ENCODE measurements at regions not wholly inside any gene's neighbourhood (a gene's known extent, or its start where the extent isn't known, plus 50 kb on each side); places are given as distances from the start of the nearest gene placed in this dataset.
"Not testable (repeated sequence)": the region's sequence is repeated elsewhere in the genome, so short reads cannot be mapped to it uniquely, and the experiment has no call there.

GRCh38 chr9:65456991-65457390 lies 172.0 kb upstream of the FOXD4L5 start:
- TF ChIP-seq ETV6 (conservative IDR thresholded peaks at IDR 0.05 in 1 of 2, IDR thresholded peaks at IDR 0.05 in 1 of 2; ENCODE audit: borderline replicate concordance in 1 of 2, low read depth in 1 of 2); FOS (IDR thresholded peaks at IDR 0.05; ENCODE audit: borderline replicate concordance, extremely low read depth, insufficient read length); TCF12 (IDR thresholded peaks at IDR 0.05; ENCODE audit: low read depth, low read length); POLR2A (IDR thresholded peaks at IDR 0.05; ENCODE audit: low read depth, low read length); NFYB (IDR thresholded peaks at IDR 0.05; ENCODE audit: insufficient read depth, low read depth, low read length); CTCF (IDR thresholded peaks at IDR 0.05 in 2 of 3, conservative IDR thresholded peaks at IDR 0.05 in 1 of 3; ENCODE audit: control insufficient read depth in 2 of 3, extremely low read depth in 1 of 3, insufficient read depth in 1 of 3, low read depth in 3 of 3, low read length in 3 of 3); IRF4 (IDR thresholded peaks at IDR 0.05; ENCODE audit: low read depth, low read length); REST (IDR thresholded peaks at IDR 0.05; ENCODE audit: low read depth, low read length); BCLAF1 (IDR thresholded peaks at IDR 0.05); MYC (IDR thresholded peaks at IDR 0.05; ENCODE audit: insufficient read depth, insufficient read length, insufficient replicate concordance, low read length, severe bottlenecking): not testable (repeated sequence)

Data from GM12878 (cell line).